ENCODE measurements at regions not wholly inside any gene's neighbourhood (a gene's known extent, or its start where the extent isn't known, plus 50 kb on each side); places are given as distances from the start of the nearest gene placed in this dataset.

GRCh38 chr21:41102281-41102680, 65.7 kb upstream of the BACE2 start:
- TF ChIP-seq CTCF (conservative IDR thresholded peaks at IDR 0.05; ENCODE audit: low read length) = no peak
- no peak for TF ChIP-seq EZH2phosphoT487 (IDR thresholded peaks at IDR 0.05; ENCODE audit: borderline replicate concordance)
